ENCODE measurements at regions not wholly inside any gene's neighbourhood (a gene's known extent, or its start where the extent isn't known, plus 50 kb on each side); places are given as distances from the start of the nearest gene placed in this dataset.

GRCh38 chr15:69720536-69720935 is 267.9 kb downstream of the RPLP1 start:
- H3K9me3 Mint-ChIP-seq (ENCODE audit: low read depth) = peaks cover 4% of the 10 kb centered on the region
- no peak for ATAC-seq
- no peak for DNase-seq
- H3K4me1 Mint-ChIP-seq = peaks cover 71% of the 10 kb centered on the region
- peaks cover 8% of the 10 kb centered on the region for H3K36me3 Mint-ChIP-seq
- CTCF ChIA-PET = interaction anchor here (1.0 to 1.5 kb wide), 5 partner anchors 31 to 747 kb away, joined by 3 to 6 read pairs (median 4); no protein-coding TSS in a partner anchor
- H3K4me3 Mint-ChIP-seq = no peak overlapping the region
- peaks cover 61% of the 10 kb centered on the region for H3K27me3 Mint-ChIP-seq
- peak overlapping the region; percentile 27 for H3K27ac Mint-ChIP-seq

- no peak overlapping the region for H3K27ac Mint-ChIP-seq
- no peaks in the 10 kb centered on the region for H3K9me3 Mint-ChIP-seq (ENCODE audit: low read depth)
- ATAC-seq = no peak
- H3K4me3 Mint-ChIP-seq = no peak overlapping the region
- CTCF ChIA-PET = interaction anchor here (0.9 to 2.8 kb wide), 3 partner anchors 19 to 374 kb away, joined by 3 to 10 read pairs (median 3); partner anchors contain the start of gene TLE3
- H3K4me1 Mint-ChIP-seq = peaks cover 61% of the 10 kb centered on the region
- peaks cover 58% of the 10 kb centered on the region for H3K27me3 Mint-ChIP-seq
- no peak for DNase-seq
- H3K36me3 Mint-ChIP-seq = no peaks in the 10 kb centered on the region
Measured at GRCh38 chr15:69722924-69723323, 270.3 kb downstream of the RPLP1 start.

GRCh38 chr15:69723404-69724096 is 270.9 kb downstream of the RPLP1 start:
- Mint-ChIP-seq H3K4me1 (peaks cover 56% of the 10 kb centered on the region), H3K4me3 (no peak overlapping the region), H3K27me3 (peaks cover 57% of the 10 kb centered on the region), H3K36me3 (no peaks in the 10 kb centered on the region), H3K9me3 (ENCODE audit: low read depth) (no peaks in the 10 kb centered on the region), H3K27ac (no peak overlapping the region)
- no peak for ATAC-seq
- DNase-seq = no peak
- CTCF ChIA-PET = interaction anchor here (0.9 to 2.8 kb wide), 3 partner anchors 19 to 374 kb away, joined by 3 to 10 read pairs (median 3); partner anchors contain the start of gene TLE3

- Mint-ChIP-seq H3K4me3 (no peak overlapping the region), H3K27ac (no peak overlapping the region), H3K36me3 (no peaks in the 10 kb centered on the region), H3K9me3 (ENCODE audit: low read depth) (no peaks in the 10 kb centered on the region), H3K4me1 (peaks cover 56% of the 10 kb centered on the region), H3K27me3 (peaks cover 61% of the 10 kb centered on the region)
- no peak for DNase-seq
- CTCF ChIA-PET = interaction anchor here (2.8 kb wide), 1 partner anchor 373 kb away, joined by 10 read pairs; the partner anchor contains the start of gene TLE3
- no peak for ATAC-seq
Measured at GRCh38 chr15:69724333-69724732, 271.7 kb downstream of the RPLP1 start.

- Mint-ChIP-seq H3K4me1 (peaks cover 48% of the 10 kb centered on the region), H3K9me3 (ENCODE audit: low read depth) (no peaks in the 10 kb centered on the region), H3K27ac (no peak overlapping the region), H3K27me3 (peaks cover 59% of the 10 kb centered on the region), H3K36me3 (no peaks in the 10 kb centered on the region), H3K4me3 (no peak overlapping the region)
- ATAC-seq (no peak), DNase-seq (no peak)
- CTCF ChIA-PET = no interaction called here
Measured at GRCh38 chr15:69725275-69725674, 272.7 kb downstream of the RPLP1 start.

- H3K4me1 Mint-ChIP-seq = peaks cover 41% of the 10 kb centered on the region
- ATAC-seq = no peak
- CTCF ChIA-PET = no interaction called here
Measured at GRCh38 chr15:69725957-69726356, 273.3 kb downstream of the RPLP1 start.

GRCh38 chr15:69727121-69727924 is 274.7 kb downstream of the RPLP1 start:
- CTCF ChIA-PET = interaction anchor here (1.9 to 2.1 kb wide), 2 partner anchors 13 to 16 kb away, joined by 6 to 12 read pairs; no protein-coding TSS in a partner anchor

More at GRCh38 chr15:69725957-69726356, 273.3 kb downstream of the RPLP1 start:
- Mint-ChIP-seq H3K27me3 (peaks cover 58% of the 10 kb centered on the region), H3K4me3 (no peak overlapping the region), H3K36me3 (no peaks in the 10 kb centered on the region), H3K27ac (no peak overlapping the region), H3K9me3 (ENCODE audit: low read depth) (no peaks in the 10 kb centered on the region)
- no peak for DNase-seq

GRCh38 chr15:69729167-69729748 is 276.6 kb downstream of the RPLP1 start:
- Mint-ChIP-seq H3K27ac (no peak overlapping the region), H3K9me3 (ENCODE audit: low read depth) (no peaks in the 10 kb centered on the region), H3K36me3 (no peaks in the 10 kb centered on the region), H3K4me1 (peaks cover 18% of the 10 kb centered on the region), H3K27me3 (peaks cover 49% of the 10 kb centered on the region), H3K4me3 (no peak overlapping the region)
- ATAC-seq = peak; percentile 27
- CTCF ChIA-PET = interaction anchor here (0.7 to 2.1 kb wide), 12 partner anchors 10 to 783 kb away, joined by 3 to 12 read pairs (median 3); partner anchors contain the start of gene TLE3
- peak; percentile 79 for DNase-seq

More at GRCh38 chr15:69727121-69727924, 274.7 kb downstream of the RPLP1 start:
- no peak overlapping the region for H3K4me3 Mint-ChIP-seq
- H3K4me1 Mint-ChIP-seq = peaks cover 27% of the 10 kb centered on the region
- no peaks in the 10 kb centered on the region for H3K36me3 Mint-ChIP-seq
- ATAC-seq (no peak), DNase-seq (no peak)
- peaks cover 54% of the 10 kb centered on the region for H3K27me3 Mint-ChIP-seq
- H3K27ac Mint-ChIP-seq = no peak overlapping the region
- H3K9me3 Mint-ChIP-seq (ENCODE audit: low read depth) = no peaks in the 10 kb centered on the region

GRCh38 chr15:69730281-69731080 is 277.9 kb downstream of the RPLP1 start:
- DNase-seq (no peak), ATAC-seq (no peak)
- Mint-ChIP-seq H3K4me3 (no peak overlapping the region), H3K27me3 (peaks cover 45% of the 10 kb centered on the region), H3K4me1 (peaks cover 17% of the 10 kb centered on the region), H3K36me3 (no peaks in the 10 kb centered on the region), H3K9me3 (ENCODE audit: low read depth) (no peaks in the 10 kb centered on the region), H3K27ac (no peak overlapping the region)
- CTCF ChIA-PET = interaction anchor here (1.6 kb wide), 1 partner anchor 21 kb away, joined by 4 read pairs; no protein-coding TSS in a partner anchor

- Mint-ChIP-seq H3K9me3 (ENCODE audit: low read depth) (no peaks in the 10 kb centered on the region), H3K36me3 (no peaks in the 10 kb centered on the region), H3K4me3 (no peak overlapping the region), H3K27ac (no peak overlapping the region), H3K4me1 (peaks cover 17% of the 10 kb centered on the region), H3K27me3 (peaks cover 49% of the 10 kb centered on the region)
- no peak for ATAC-seq
- no peak for DNase-seq
- CTCF ChIA-PET = interaction anchor here (1.6 kb wide), 1 partner anchor 20 kb away, joined by 4 read pairs; no protein-coding TSS in a partner anchor
Measured at GRCh38 chr15:69731081-69731330, 278.4 kb downstream of the RPLP1 start.

GRCh38 chr15:69731581-69731980 is 279.0 kb downstream of the RPLP1 start:
- Mint-ChIP-seq H3K27me3 (peaks cover 46% of the 10 kb centered on the region), H3K36me3 (no peaks in the 10 kb centered on the region), H3K4me3 (no peak overlapping the region), H3K4me1 (peaks cover 11% of the 10 kb centered on the region), H3K27ac (no peak overlapping the region), H3K9me3 (ENCODE audit: low read depth) (no peaks in the 10 kb centered on the region)
- CTCF ChIA-PET = interaction anchor here (1.6 kb wide), 1 partner anchor 20 kb away, joined by 4 read pairs; no protein-coding TSS in a partner anchor
- ATAC-seq = no peak
- DNase-seq = no peak

- CTCF ChIA-PET = interaction anchor here (1.3 kb wide), 1 partner anchor 12 kb away, joined by 3 read pairs; no protein-coding TSS in a partner anchor
- peaks cover 11% of the 10 kb centered on the region for H3K4me1 Mint-ChIP-seq
- no peak overlapping the region for H3K27ac Mint-ChIP-seq
Measured at GRCh38 chr15:69732133-69732532, 279.5 kb downstream of the RPLP1 start.

More at GRCh38 chr15:69732133-69732532, 279.5 kb downstream of the RPLP1 start:
- no peak overlapping the region for H3K4me3 Mint-ChIP-seq
- no peaks in the 10 kb centered on the region for H3K9me3 Mint-ChIP-seq (ENCODE audit: low read depth)
- peaks cover 44% of the 10 kb centered on the region for H3K27me3 Mint-ChIP-seq
- DNase-seq (no peak), ATAC-seq (no peak)
- no peaks in the 10 kb centered on the region for H3K36me3 Mint-ChIP-seq

Data from activated CD8-positive, alpha-beta memory T cell treated with anti-CD3 and anti-CD28 coated beads, Interleukin-2, amount 10 ng/mL, durations not matched to agents 7 days and 5 days (primary cell).